Duodenal mucosa (tissue), 2 donors: ENCODE measurements at regions not wholly inside any gene's neighbourhood (a gene's known extent, or its start where the extent isn't known, plus 50 kb on each side); places are given as distances from the start of the nearest gene placed in this dataset.
A peak's percentile ranks its signal among the peaks of the same experiment; 100 is the strongest.
"Not testable (repeated sequence)": the region's sequence is repeated elsewhere in the genome, so short reads cannot be mapped to it uniquely, and the experiment has no call there.

Source experiments
- H3K27ac ChIP-seq: one replicate; pipeline ENCODE4 v1.7.0; 2013; ENCODE audit warnings: low read depth, low read length
- H3K27me3 ChIP-seq, 2 donors: one replicate each; pipeline ENCODE4 v1.7.0; 2013; ENCODE audit warnings: low read length in 2 of 2, control low read depth in 1 of 2; ENCODE audit not compliant: insufficient read depth in 2 of 2, control insufficient read depth in 1 of 2
- H3K36me3 ChIP-seq, 2 donors: one replicate each; pipeline ENCODE4 v1.7.0; 2013; ENCODE audit warnings: low read length in 2 of 2, control low read depth in 1 of 2; ENCODE audit not compliant: insufficient read depth in 2 of 2, control insufficient read depth in 1 of 2
- H3K4me1 ChIP-seq, 2 donors: one replicate each; pipeline ENCODE4 v1.7.0; 2013; ENCODE audit warnings: low read length in 2 of 2, control low read depth in 1 of 2; ENCODE audit not compliant: insufficient read depth in 2 of 2, control insufficient read depth in 1 of 2
- H3K4me3 ChIP-seq, 2 donors: one replicate each; pipeline ENCODE4 v1.7.0; 2013; ENCODE audit warnings: low read length in 2 of 2, low read depth in 1 of 2
- H3K9ac ChIP-seq, 2 donors: one replicate each; pipeline ENCODE4 v1.7.0; 2013; ENCODE audit warnings: low read length in 2 of 2, low read depth in 1 of 2
- H3K9me3 ChIP-seq, 2 donors: one replicate each; pipeline ENCODE4 v1.7.0; 2013; ENCODE audit warnings: low read length in 2 of 2, control low read depth in 1 of 2; ENCODE audit not compliant: control insufficient read depth in 1 of 2

DNA sequence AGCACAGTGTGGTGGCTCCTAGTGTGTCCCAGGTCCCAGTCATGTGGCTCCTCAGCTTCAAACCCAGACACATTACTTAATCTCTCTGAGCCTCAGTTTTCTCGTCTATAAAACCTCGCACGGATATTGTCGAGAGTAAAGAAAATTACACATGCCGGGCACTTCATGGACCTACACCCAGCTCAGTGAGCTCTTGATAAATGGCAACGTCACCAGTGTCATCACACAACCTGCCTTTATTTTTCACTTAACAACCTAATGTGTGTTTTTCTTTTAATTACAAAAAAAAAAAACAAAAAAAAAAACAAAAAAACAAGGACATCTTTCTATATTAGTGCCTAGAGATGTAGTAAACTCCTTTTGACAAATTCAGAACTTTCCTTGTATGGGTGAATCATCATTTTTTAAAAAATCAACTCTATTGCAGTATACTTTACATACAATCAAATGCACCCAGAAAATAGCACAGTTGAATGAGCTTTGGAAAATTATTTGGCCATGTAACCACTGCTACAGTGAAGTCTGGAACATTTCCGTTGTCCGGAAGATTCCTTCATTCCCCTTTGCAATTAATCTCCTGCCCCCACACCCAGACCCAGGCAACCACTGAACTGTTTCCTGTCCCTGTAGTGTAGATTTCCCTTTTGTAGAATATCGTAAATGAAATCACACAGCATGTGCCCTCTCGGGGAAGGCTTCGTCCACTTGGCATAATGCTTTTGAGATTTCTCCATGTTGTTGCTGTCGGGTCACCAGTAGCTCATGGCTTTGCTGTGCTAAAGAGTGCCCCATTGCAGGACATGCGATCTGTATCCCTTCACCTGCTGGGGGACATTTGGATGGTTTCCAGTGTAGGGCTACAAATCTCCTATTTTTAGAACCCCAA is 100.4 kb upstream of the LARP1 start:
- Histone ChIP-seq H3K4me3 (peak overlapping the region; percentile 20 to 25), H3K27ac (no peak overlapping the region), H3K9ac (peak overlapping the region; percentile 25 to 36), H3K4me1 (peaks cover 18 to 20% of the 10 kb centered on the region in 2 donors), H3K9me3 (no peaks in the 10 kb centered on the region), H3K36me3 (no peaks in the 10 kb centered on the region), H3K27me3 (no peaks in the 10 kb centered on the region)

GRCh38 chr5:154653764-154654485 is 101.3 kb upstream of the LARP1 start:
- peak overlapping the region; percentile 28 to 36 for H3K9ac ChIP-seq
- no peak overlapping the region for H3K27ac ChIP-seq
- H3K9me3 ChIP-seq: no peaks in the 10 kb centered on the region
- peaks cover 23 to 26% of the 10 kb centered on the region in 2 donors for H3K4me1 ChIP-seq
- H3K36me3 ChIP-seq: no peaks in the 10 kb centered on the region
- no peaks in the 10 kb centered on the region for H3K27me3 ChIP-seq
- H3K4me3 ChIP-seq: peak overlapping the region; percentile 20 to 25

- Histone ChIP-seq H3K27me3 (no peaks in the 10 kb centered on the region), H3K9ac (peak overlapping the region; percentile 32 to 36), H3K36me3 (no peaks in the 10 kb centered on the region), H3K9me3 (no peaks in the 10 kb centered on the region), H3K27ac (no peak overlapping the region), H3K4me3 (peak overlapping the region; percentile 16 to 20), H3K4me1 (peaks cover 23 to 26% of the 10 kb centered on the region in 2 donors)
These were observed 101.8 kb upstream of the LARP1 start for GRCh38 chr5:154653418-154653763.

DNA sequence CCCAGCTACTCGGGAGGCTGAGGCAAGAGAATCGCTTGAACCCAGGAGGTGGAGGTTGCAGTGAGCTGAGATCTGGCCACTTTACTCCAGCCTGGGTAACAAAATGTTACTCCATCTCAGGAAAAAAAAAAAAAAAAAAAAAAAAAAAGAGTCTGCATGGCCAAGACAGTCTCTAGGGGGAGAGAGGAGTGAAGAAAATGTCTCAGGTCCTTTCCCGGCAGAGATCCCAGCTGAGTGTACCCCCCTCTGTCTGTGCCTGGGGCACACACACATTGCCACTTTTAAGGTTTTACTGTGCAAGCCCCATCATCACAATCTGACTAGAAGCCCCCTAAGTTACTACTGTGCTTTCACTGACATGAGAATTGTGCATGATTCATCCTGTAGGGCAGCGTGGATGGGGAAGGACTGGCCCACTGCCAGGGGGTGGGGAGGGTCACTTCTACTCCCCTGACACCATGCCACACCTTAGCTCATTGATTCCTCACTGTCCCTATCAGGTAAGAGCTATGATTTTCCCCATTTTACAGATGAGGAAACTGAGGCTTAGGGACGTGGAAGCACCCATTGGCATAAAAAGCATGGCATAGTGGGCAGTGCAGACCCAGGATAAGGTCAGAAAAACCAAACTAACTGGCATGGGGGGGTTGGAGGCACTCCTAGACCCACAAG is 102.3 kb upstream of the LARP1 start:
- Histone ChIP-seq H3K4me3 (peak overlapping the region in 1 of 2 donors; percentile 20), H3K9ac (peak overlapping the region in 1 of 2 donors; percentile 32), H3K27me3 (no peaks in the 10 kb centered on the region), H3K9me3 (no peaks in the 10 kb centered on the region), H3K36me3 (no peaks in the 10 kb centered on the region), H3K4me1 (peaks cover 26 to 28% of the 10 kb centered on the region in 2 donors), H3K27ac (no peak overlapping the region)

DNA sequence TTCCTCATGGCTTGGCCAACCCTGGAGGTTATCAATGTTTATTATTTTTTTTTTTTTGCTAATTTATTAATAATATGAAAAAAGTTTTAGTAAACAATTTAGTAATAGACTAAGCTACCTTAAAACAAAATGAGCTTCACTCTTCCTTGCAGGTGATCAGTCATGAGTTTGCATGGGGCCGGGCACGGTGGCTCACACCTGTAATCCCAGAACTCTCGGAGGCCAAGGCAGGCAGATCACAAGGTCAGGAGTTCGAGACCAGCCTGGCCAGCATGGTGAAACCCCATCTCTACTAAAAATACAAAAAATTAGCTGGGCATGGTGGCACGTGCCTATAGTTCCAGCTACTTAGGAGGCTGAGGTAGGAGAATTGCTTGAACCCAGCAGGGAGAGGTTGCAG is 103.4 kb upstream of the LARP1 start:
- not testable (repeated sequence) for H3K27me3 ChIP-seq, H3K27ac ChIP-seq, H3K9ac ChIP-seq, H3K4me3 ChIP-seq, H3K9me3 ChIP-seq, H3K36me3 ChIP-seq
- peaks cover 36 to 37% of the 10 kb centered on the region in 2 donors for H3K4me1 ChIP-seq

- H3K27me3 ChIP-seq: no peaks in the 10 kb centered on the region
- no peaks in the 10 kb centered on the region for H3K9me3 ChIP-seq
- no peak overlapping the region for H3K9ac ChIP-seq
- H3K4me1 ChIP-seq: peaks cover 29 to 33% of the 10 kb centered on the region in 2 donors
- no peak overlapping the region for H3K27ac ChIP-seq
- H3K4me3 ChIP-seq: no peak overlapping the region
- H3K36me3 ChIP-seq: no peaks in the 10 kb centered on the region
These were observed 106.5 kb upstream of the LARP1 start for GRCh38 chr5:154648706-154649105.

GRCh38 chr5:154648229-154648628 is 106.9 kb upstream of the LARP1 start:
- Histone ChIP-seq H3K36me3 (no peaks in the 10 kb centered on the region), H3K27me3 (no peaks in the 10 kb centered on the region), H3K4me3 (peak overlapping the region in 1 of 2 donors; percentile 35), H3K27ac (peak overlapping the region; percentile 89), H3K4me1 (peaks cover 25 to 28% of the 10 kb centered on the region in 2 donors), H3K9ac (peak overlapping the region in 1 of 2 donors; percentile 71), H3K9me3 (no peaks in the 10 kb centered on the region)

- Histone ChIP-seq H3K4me1 (peaks cover 20 to 23% of the 10 kb centered on the region in 2 donors), H3K36me3 (no peaks in the 10 kb centered on the region), H3K27me3 (no peaks in the 10 kb centered on the region), H3K27ac (peak overlapping the region; percentile 89), H3K9me3 (no peaks in the 10 kb centered on the region), H3K4me3 (peak overlapping the region; percentile 48 to 75), H3K9ac (peak overlapping the region; percentile 68 to 71)
These were observed 107.4 kb upstream of the LARP1 start for GRCh38 chr5:154647761-154648145.

- H3K4me3 ChIP-seq: peak overlapping the region; percentile 48 to 75
- peak overlapping the region; percentile 89 for H3K27ac ChIP-seq
- H3K9me3 ChIP-seq: no peaks in the 10 kb centered on the region
- H3K36me3 ChIP-seq: no peaks in the 10 kb centered on the region
- H3K4me1 ChIP-seq: peaks cover 20 to 22% of the 10 kb centered on the region in 2 donors
- no peaks in the 10 kb centered on the region for H3K27me3 ChIP-seq
- peak overlapping the region; percentile 68 to 71 for H3K9ac ChIP-seq
These were observed 107.9 kb upstream of the LARP1 start for GRCh38 chr5:154647114-154647760.
